KMS-11 (cell line): ENCODE measurements at regions not wholly inside any gene's neighbourhood (a gene's known extent, or its start where the extent isn't known, plus 50 kb on each side); places are given as distances from the start of the nearest gene placed in this dataset.

Experiments used
- H2AFZ ChIP-seq: fragments of 200-600 bp; sonication (generic); 2 replicates; pipeline ENCODE4 v1.6.1; 2016; ENCODE audit warnings: antibody characterized with exemption, mixed run types, low read depth
- H3K27ac ChIP-seq: fragments of 200-600 bp; sonication (generic); 2 replicates; pipeline ENCODE4 v1.6.1; 2016; ENCODE audit warnings: mild to moderate bottlenecking, mixed run types
- H3K27me3 ChIP-seq: fragments of 200-600 bp; sonication (generic); 2 replicates; pipeline ENCODE4 v1.6.1; 2017; ENCODE audit warnings: mild to moderate bottlenecking, low read depth, mixed run types, moderate library complexity; ENCODE audit not compliant: insufficient read depth
- H3K36me3 ChIP-seq: fragments of 200-600 bp; sonication (generic); 2 replicates; pipeline ENCODE4 v1.6.1; 2017; ENCODE audit warnings: mild to moderate bottlenecking, mixed run types; ENCODE audit not compliant: insufficient read depth
- H3K4me1 ChIP-seq: fragments of 200-600 bp; sonication (generic); 2 replicates; pipeline ENCODE4 v1.6.1; 2016; ENCODE audit warnings: mild to moderate bottlenecking, low read depth, mixed run types; ENCODE audit not compliant: poor library complexity, severe bottlenecking
- H3K4me2 ChIP-seq: fragments of 200-600 bp; sonication (generic); 2 replicates; pipeline ENCODE4 v1.7.0; 2016; ENCODE audit warnings: mild to moderate bottlenecking, mixed run types
- H3K4me3 ChIP-seq: fragments of 200-600 bp; sonication (generic); IDR thresholded peaks from 2 replicates; pipeline ENCODE4 v1.6.1; 2017; ENCODE audit warnings: low read depth, low read length, mixed read lengths; ENCODE audit not compliant: insufficient read depth
- H3K79me2 ChIP-seq: fragments of 200-600 bp; sonication (generic); 2 replicates; pipeline ENCODE4 v1.6.1; 2016; ENCODE audit warnings: low read depth, mixed run types; ENCODE audit not compliant: insufficient read depth
- H3K9ac ChIP-seq: fragments of 200-600 bp; sonication (generic); 2 replicates; pipeline ENCODE4 v1.6.1; 2016; ENCODE audit warnings: mild to moderate bottlenecking, mixed run types
- H4K20me1 ChIP-seq: fragments of 200-600 bp; sonication (generic); 2 replicates; pipeline ENCODE4 v1.6.1; 2016; ENCODE audit warnings: mild to moderate bottlenecking, mixed run types; ENCODE audit not compliant: insufficient read depth
- CTCF ChIP-seq: fragments of 200-600 bp; sonication (generic); conservative IDR thresholded peaks from 2 replicates; pipeline ENCODE4 v1.6.1; 2017; ENCODE audit warnings: low read depth, mild to moderate bottlenecking, antibody characterized with exemption, low read length, moderate library complexity, mixed read lengths

GRCh38 chr17:72065556-72065955 lies 55.3 kb upstream of the SOX9 start:
- Histone ChIP-seq H3K4me1 (no peaks in the 10 kb centered on the region), H3K36me3 (no peaks in the 10 kb centered on the region), H3K4me2 (no peak overlapping the region), H3K79me2 (no peaks in the 10 kb centered on the region), H2AFZ (no peak overlapping the region), H3K4me3 (no peak overlapping the region), H4K20me1 (no peaks in the 10 kb centered on the region), H3K27me3 (no peaks in the 10 kb centered on the region), H3K9ac (no peak overlapping the region), H3K27ac (no peak overlapping the region)
- no peak for TF ChIP-seq CTCF

GRCh38 chr17:72068643-72069042 lies 52.2 kb upstream of the SOX9 start:
- no peak overlapping the region for H3K9ac ChIP-seq
- no peak overlapping the region for H2AFZ ChIP-seq
- no peak overlapping the region for H3K4me3 ChIP-seq
- H3K36me3 ChIP-seq = no peaks in the 10 kb centered on the region
- H3K27me3 ChIP-seq = no peaks in the 10 kb centered on the region
- H3K27ac ChIP-seq = no peak overlapping the region
- no peaks in the 10 kb centered on the region for H3K79me2 ChIP-seq
- TF ChIP-seq CTCF = no peak
- H3K4me2 ChIP-seq = no peak overlapping the region
- H3K4me1 ChIP-seq = no peaks in the 10 kb centered on the region
- no peaks in the 10 kb centered on the region for H4K20me1 ChIP-seq

GRCh38 chr17:72069586-72070202 lies 51.1 kb upstream of the SOX9 start:
- no peak for TF ChIP-seq CTCF
- no peak overlapping the region for H3K4me2 ChIP-seq

More at GRCh38 chr17:72069586-72070202, 51.1 kb upstream of the SOX9 start:
- Histone ChIP-seq H3K4me3 (no peak overlapping the region), H3K4me1 (no peaks in the 10 kb centered on the region), H4K20me1 (no peaks in the 10 kb centered on the region), H3K27me3 (no peaks in the 10 kb centered on the region), H3K27ac (no peak overlapping the region), H2AFZ (no peak overlapping the region), H3K36me3 (no peaks in the 10 kb centered on the region), H3K79me2 (no peaks in the 10 kb centered on the region), H3K9ac (no peak overlapping the region)
